ENCODE measurements at regions not wholly inside any gene's neighbourhood (a gene's known extent, or its start where the extent isn't known, plus 50 kb on each side); places are given as distances from the start of the nearest gene placed in this dataset.
A peak's percentile ranks its signal among the peaks of the same experiment; 100 is the strongest.

DNA sequence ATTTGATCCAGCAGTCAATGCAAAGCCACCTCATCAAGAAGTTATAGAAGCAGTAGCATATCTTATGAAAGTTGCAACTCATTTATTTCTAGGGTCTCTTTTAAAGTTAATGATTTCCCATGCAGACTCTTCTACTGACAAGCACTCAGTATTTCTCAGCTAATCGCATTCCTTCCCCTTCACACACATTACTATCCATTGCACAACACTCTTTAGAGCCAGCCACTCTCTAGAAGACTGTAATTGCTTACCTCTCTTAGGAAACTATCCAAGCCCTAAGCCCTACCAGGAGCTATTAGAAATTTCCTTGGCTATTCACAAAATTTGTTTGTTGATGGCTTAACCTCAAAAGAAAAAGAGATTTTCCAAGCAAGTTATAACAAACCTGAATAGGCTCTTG lies 106.0 kb downstream of the ADAMTS1 start:
- no peaks in the 10 kb centered on the region for H3K4me1 ChIP-seq (ENCODE audit: control insufficient read depth, low read length)
- H3K9me2 ChIP-seq (replicated peaks; ENCODE audit: control insufficient read depth, low read length) = no peaks in the 10 kb centered on the region
- no peaks in the 10 kb centered on the region for H4K20me1 ChIP-seq (ENCODE audit: control insufficient read depth, insufficient read depth, low read depth, low read length)
- no peaks in the 10 kb centered on the region for H3K79me2 ChIP-seq (ENCODE audit: control insufficient read depth, low read length)
- no peak overlapping the region for H3K27ac ChIP-seq (ENCODE audit: low read depth, low read length)
- H3K9me3 ChIP-seq (ENCODE audit: control insufficient read depth, insufficient read depth, low read length) = no peaks in the 10 kb centered on the region; the same call in 1 of the 2 replicates
- no peaks in the 10 kb centered on the region for H3K36me3 ChIP-seq (ENCODE audit: control insufficient read depth, low read length)
- H3F3A ChIP-seq (ENCODE audit: control insufficient read depth, insufficient read depth) = no peaks in the 10 kb centered on the region
- no peaks in the 10 kb centered on the region for H3K27me3 ChIP-seq (ENCODE audit: control insufficient read depth, low read length)
- no peak for TF ChIP-seq EZH2phosphoT487 (IDR thresholded peaks at IDR 0.05; ENCODE audit: borderline replicate concordance, low read length)
- TF ChIP-seq, protein P1, sequence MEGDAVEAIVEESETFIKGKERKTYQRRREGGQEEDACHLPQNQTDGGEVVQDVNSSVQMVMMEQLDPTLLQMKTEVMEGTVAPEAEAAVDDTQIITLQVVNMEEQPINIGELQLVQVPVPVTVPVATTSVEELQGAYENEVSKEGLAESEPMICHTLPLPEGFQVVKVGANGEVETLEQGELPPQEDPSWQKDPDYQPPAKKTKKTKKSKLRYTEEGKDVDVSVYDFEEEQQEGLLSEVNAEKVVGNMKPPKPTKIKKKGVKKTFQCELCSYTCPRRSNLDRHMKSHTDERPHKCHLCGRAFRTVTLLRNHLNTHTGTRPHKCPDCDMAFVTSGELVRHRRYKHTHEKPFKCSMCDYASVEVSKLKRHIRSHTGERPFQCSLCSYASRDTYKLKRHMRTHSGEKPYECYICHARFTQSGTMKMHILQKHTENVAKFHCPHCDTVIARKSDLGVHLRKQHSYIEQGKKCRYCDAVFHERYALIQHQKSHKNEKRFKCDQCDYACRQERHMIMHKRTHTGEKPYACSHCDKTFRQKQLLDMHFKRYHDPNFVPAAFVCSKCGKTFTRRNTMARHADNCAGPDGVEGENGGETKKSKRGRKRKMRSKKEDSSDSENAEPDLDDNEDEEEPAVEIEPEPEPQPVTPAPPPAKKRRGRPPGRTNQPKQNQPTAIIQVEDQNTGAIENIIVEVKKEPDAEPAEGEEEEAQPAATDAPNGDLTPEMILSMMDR (IDR thresholded peaks at IDR 0.05; ENCODE audit: low read depth, low read length, poor library complexity, severe bottlenecking) = no peak
- no peak overlapping the region for H3K4me2 ChIP-seq (ENCODE audit: low read length)
- no peak overlapping the region for H3K4me3 ChIP-seq (ENCODE audit: low read length)

DNA sequence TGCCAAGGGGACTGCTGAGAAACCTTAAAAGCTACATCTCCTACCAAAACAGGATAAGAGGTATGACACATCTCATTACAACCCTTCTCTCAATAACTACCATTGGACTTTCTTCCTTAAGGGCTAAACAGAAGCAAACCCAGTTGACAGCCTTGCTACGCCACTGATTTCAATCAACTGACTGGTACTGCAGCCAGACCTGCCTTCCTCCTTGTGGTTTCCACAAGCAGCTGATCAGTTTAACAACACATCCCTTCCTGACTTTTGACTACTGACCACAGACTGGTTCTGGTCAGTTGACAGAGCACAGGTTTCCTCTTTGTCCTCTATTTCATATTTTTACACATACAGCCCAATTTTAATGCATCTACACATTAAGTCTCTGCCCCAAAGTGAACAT lies 108.8 kb downstream of the ADAMTS1 start:
- TF ChIP-seq, protein P1 (IDR thresholded peaks at IDR 0.05; ENCODE audit: low read depth, low read length, poor library complexity, severe bottlenecking) = no peak
- no peak for TF ChIP-seq EZH2phosphoT487 (IDR thresholded peaks at IDR 0.05; ENCODE audit: borderline replicate concordance, low read length)
- no peaks in the 10 kb centered on the region for H3K79me2 ChIP-seq (ENCODE audit: control insufficient read depth, low read length)
- no peaks in the 10 kb centered on the region for H4K20me1 ChIP-seq (ENCODE audit: control insufficient read depth, insufficient read depth, low read depth, low read length)
- H3K36me3 ChIP-seq (ENCODE audit: control insufficient read depth, low read length) = no peaks in the 10 kb centered on the region
- no peaks in the 10 kb centered on the region for H3K9me2 ChIP-seq (replicated peaks; ENCODE audit: control insufficient read depth, low read length)
- no peak overlapping the region for H3K4me3 ChIP-seq (ENCODE audit: low read length)
- no peak overlapping the region for H3K4me2 ChIP-seq (ENCODE audit: low read length)
- H3K27ac ChIP-seq (ENCODE audit: low read depth, low read length) = no peak overlapping the region
- no peaks in the 10 kb centered on the region for H3K4me1 ChIP-seq (ENCODE audit: control insufficient read depth, low read length)
- no peaks in the 10 kb centered on the region for H3F3A ChIP-seq (ENCODE audit: control insufficient read depth, insufficient read depth)
- no peaks in the 10 kb centered on the region; the same call in 1 of the 2 replicates for H3K9me3 ChIP-seq (ENCODE audit: control insufficient read depth, insufficient read depth, low read length)
- no peaks in the 10 kb centered on the region for H3K27me3 ChIP-seq (ENCODE audit: control insufficient read depth, low read length)

DNA sequence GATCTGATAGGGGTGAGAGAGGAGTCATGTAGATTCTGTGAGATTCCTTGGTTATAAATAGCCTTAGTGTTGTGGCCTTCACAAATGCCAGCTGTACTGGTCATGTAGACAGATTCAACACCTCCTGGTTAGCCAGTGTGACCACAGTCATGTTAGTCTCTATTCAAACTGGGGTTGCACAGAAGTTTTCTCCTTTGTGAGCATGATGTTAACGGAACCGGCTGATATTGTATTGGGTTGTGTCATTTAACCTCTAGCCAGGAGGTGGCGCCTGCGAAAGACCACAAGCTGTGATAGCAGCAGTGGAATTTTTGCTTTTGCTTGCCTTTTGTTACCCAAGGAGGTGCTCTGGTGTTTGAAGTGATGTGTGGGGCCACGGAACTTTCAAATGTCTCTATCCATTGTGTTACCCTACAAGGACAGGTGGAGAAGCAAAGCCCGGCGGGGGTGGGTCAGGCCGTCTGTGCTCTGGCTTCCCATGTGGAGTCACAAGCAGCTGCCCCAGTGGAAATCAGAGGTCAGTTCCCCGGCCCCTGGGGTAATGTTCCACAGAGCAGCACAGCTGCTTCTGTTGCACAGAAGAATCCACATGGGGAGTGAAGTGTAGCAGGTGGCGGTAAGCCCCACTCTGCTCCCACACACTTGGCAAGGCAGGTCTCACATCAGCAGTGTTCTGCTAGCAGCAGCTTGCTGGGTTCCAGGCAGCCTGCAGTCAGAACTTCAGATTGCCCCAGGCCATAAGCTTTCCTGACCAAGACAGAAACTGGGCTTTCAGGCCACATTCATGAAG lies 112.6 kb downstream of the ADAMTS1 start:
- no peak overlapping the region for H3K4me3 ChIP-seq (ENCODE audit: low read length)
- H3K27ac ChIP-seq (ENCODE audit: low read depth, low read length) = no peak overlapping the region
- H3K79me2 ChIP-seq (ENCODE audit: control insufficient read depth, low read length) = no peaks in the 10 kb centered on the region
- no peaks in the 10 kb centered on the region for H3K27me3 ChIP-seq (ENCODE audit: control insufficient read depth, low read length)
- no peaks in the 10 kb centered on the region for H3K9me3 ChIP-seq (ENCODE audit: control insufficient read depth, insufficient read depth, low read length)
- H3F3A ChIP-seq (ENCODE audit: control insufficient read depth, insufficient read depth) = no peaks in the 10 kb centered on the region
- TF ChIP-seq EZH2phosphoT487 (IDR thresholded peaks at IDR 0.05; ENCODE audit: borderline replicate concordance, low read length) = no peak
- TF ChIP-seq, protein P1 (IDR thresholded peaks at IDR 0.05; ENCODE audit: low read depth, low read length, poor library complexity, severe bottlenecking) = peak; percentile 64
- H3K36me3 ChIP-seq (ENCODE audit: control insufficient read depth, low read length) = no peaks in the 10 kb centered on the region
- no peaks in the 10 kb centered on the region for H3K4me1 ChIP-seq (ENCODE audit: control insufficient read depth, low read length)
- no peaks in the 10 kb centered on the region for H4K20me1 ChIP-seq (ENCODE audit: control insufficient read depth, insufficient read depth, low read depth, low read length)
- no peak overlapping the region for H3K4me2 ChIP-seq (ENCODE audit: low read length)
- no peaks in the 10 kb centered on the region for H3K9me2 ChIP-seq (replicated peaks; ENCODE audit: control insufficient read depth, low read length)
